H9 (cell line): ENCODE measurements at regions not wholly inside any gene's neighbourhood (a gene's known extent, or its start where the extent isn't known, plus 50 kb on each side); places are given as distances from the start of the nearest gene placed in this dataset.

Source experiments
- DNase-seq: peaks from one replicate; pipeline ENCODE4 v3.0.0-alpha.2; 2017
- H2AFZ ChIP-seq: one replicate; pipeline ENCODE4 v1.6.1; 2013; ENCODE audit warnings: mild to moderate bottlenecking, low read length, control low read depth, moderate library complexity
- H2AK5ac ChIP-seq: 2 replicates; pipeline ENCODE4 v1.6.1; 2013; ENCODE audit warnings: low read length, control low read depth, mixed read lengths; ENCODE audit not compliant: insufficient read length
- H2BK120ac ChIP-seq: one replicate; pipeline ENCODE4 v1.6.1; 2013; ENCODE audit warnings: low read depth, mild to moderate bottlenecking, low read length, control low read depth, inconsistent platforms; ENCODE audit not compliant: poor library complexity, severe bottlenecking
- H2BK12ac ChIP-seq: 2 replicates; pipeline ENCODE4 v1.6.1; 2013; ENCODE audit warnings: low read length, control low read depth, mixed read lengths, low read depth; ENCODE audit not compliant: insufficient read length
- H2BK15ac ChIP-seq: 2 replicates; pipeline ENCODE4 v1.6.1; 2013; ENCODE audit warnings: low read depth, low read length, control low read depth
- H2BK20ac ChIP-seq: one replicate; pipeline ENCODE4 v1.6.1; 2013; ENCODE audit warnings: low read depth, mild to moderate bottlenecking, low read length, control low read depth, inconsistent platforms; ENCODE audit not compliant: poor library complexity, severe bottlenecking
- H2BK5ac ChIP-seq: 2 replicates; pipeline ENCODE4 v1.6.1; 2013; ENCODE audit warnings: low read length, control low read depth, mixed read lengths; ENCODE audit not compliant: insufficient read length
- H3K14ac ChIP-seq: 2 replicates; pipeline ENCODE4 v1.6.1; 2013; ENCODE audit warnings: low read length, control low read depth; ENCODE audit not compliant: insufficient read depth
- H3K18ac ChIP-seq: 2 replicates; pipeline ENCODE4 v1.6.1; 2013; ENCODE audit warnings: low read depth, mild to moderate bottlenecking, mixed read lengths, low read length, control low read depth; ENCODE audit not compliant: insufficient read length
- H3K23ac ChIP-seq: 2 replicates; pipeline ENCODE4 v1.6.1; 2013; ENCODE audit warnings: low read length, control low read depth, mixed read lengths, low read depth; ENCODE audit not compliant: insufficient read length
- H3K23me2 ChIP-seq: 2 replicates; pipeline ENCODE4 v1.6.1; 2013; ENCODE audit warnings: low read depth, mild to moderate bottlenecking, mixed read lengths, low read length, control low read depth; ENCODE audit not compliant: insufficient read length, poor library complexity, severe bottlenecking
- H3K27ac ChIP-seq: 2 replicates; pipeline ENCODE4 v1.5.1; 2013; ENCODE audit warnings: low read length, control low read depth, mixed read lengths, low read depth; ENCODE audit not compliant: insufficient read length
- H3K27me3 ChIP-seq: 2 replicates; pipeline ENCODE4 v1.6.1; 2013; ENCODE audit warnings: low read length, control low read depth, inconsistent platforms; ENCODE audit not compliant: insufficient read depth
- H3K4ac ChIP-seq: 2 replicates; pipeline ENCODE4 v1.6.1; 2013; ENCODE audit warnings: low read depth, mild to moderate bottlenecking, control low read depth, inconsistent platforms, low read length, moderate library complexity
- H3K4me1 ChIP-seq: 2 replicates; pipeline ENCODE4 v1.6.1; 2013; ENCODE audit warnings: low read length, control low read depth, inconsistent platforms; ENCODE audit not compliant: insufficient read depth
- H3K4me2 ChIP-seq: 2 replicates; pipeline ENCODE4 v1.6.1; 2013; ENCODE audit warnings: low read length, control low read depth, mixed read lengths; ENCODE audit not compliant: insufficient read length, insufficient read depth
- H3K56ac ChIP-seq: 2 replicates; pipeline ENCODE4 v1.6.1; 2013; ENCODE audit warnings: low read depth, mild to moderate bottlenecking, mixed read lengths, low read length, control low read depth; ENCODE audit not compliant: insufficient read length
- H3K79me1 ChIP-seq: 2 replicates; pipeline ENCODE4 v1.6.1; 2013; ENCODE audit warnings: low read depth, mild to moderate bottlenecking, moderate library complexity, low read length, control low read depth, inconsistent platforms; ENCODE audit not compliant: insufficient read depth, poor library complexity, severe bottlenecking
- H3K79me2 ChIP-seq: 2 replicates; pipeline ENCODE4 v1.6.1; 2013; ENCODE audit warnings: low read length, control low read depth, inconsistent platforms; ENCODE audit not compliant: insufficient read depth
- H3K9ac ChIP-seq: 2 replicates; pipeline ENCODE4 v1.6.1; 2013; ENCODE audit warnings: low read length, control low read depth, mixed read lengths; ENCODE audit not compliant: insufficient read length; ENCODE audit errors: extremely low read depth
- H3K9me3 ChIP-seq: one replicate; pipeline ENCODE4 v1.6.1; 2013; ENCODE audit warnings: low read depth, low read length, inconsistent platforms; ENCODE audit not compliant: control insufficient read depth
- H3T11ph ChIP-seq: one replicate; pipeline ENCODE4 v1.6.1; 2013; ENCODE audit warnings: mild to moderate bottlenecking, low read length, control low read depth, inconsistent platforms
- H4K20me1 ChIP-seq: one replicate; pipeline ENCODE4 v1.6.1; 2013; ENCODE audit not compliant: control insufficient read depth, insufficient read length, insufficient read depth
- H4K5ac ChIP-seq: 2 replicates; pipeline ENCODE4 v1.6.1; 2013; ENCODE audit warnings: low read depth, mild to moderate bottlenecking, mixed read lengths, low read length, control low read depth; ENCODE audit not compliant: insufficient read length
- H4K8ac ChIP-seq: replicated peaks from 2 replicates; pipeline ENCODE4 v1.6.1; 2013; ENCODE audit warnings: low read length, control low read depth, mixed read lengths, low read depth; ENCODE audit not compliant: insufficient read length
- H4K91ac ChIP-seq: 2 replicates; pipeline ENCODE4 v1.6.1; 2013; ENCODE audit warnings: low read depth, mild to moderate bottlenecking, moderate library complexity, mixed read lengths, low read length, control low read depth; ENCODE audit not compliant: insufficient read length
- H3K27ac Mint-ChIP-seq, 3 experiments: 2 replicates in 2 of 3; 3 replicates in 1 of 3; pipeline ENCODE4 v1.8.0; 2020 to 2021; ENCODE audit warnings: mixed read lengths in 3 of 3, mild to moderate bottlenecking in 1 of 3, moderate library complexity in 1 of 3
- H3K27me3 Mint-ChIP-seq: 2 replicates; pipeline ENCODE4 v1.8.0; 2021; ENCODE audit warnings: low read depth, mild to moderate bottlenecking, moderate library complexity, mixed read lengths
- H3K36me3 Mint-ChIP-seq, 3 experiments: 2 replicates in 2 of 3; 3 replicates in 1 of 3; pipeline ENCODE4 v1.8.0; 2020 to 2021; ENCODE audit warnings: low read depth in 3 of 3, mixed read lengths in 3 of 3; ENCODE audit not compliant: insufficient read depth in 1 of 3
- H3K4me1 Mint-ChIP-seq, 2 experiments: 2 replicates each; pipeline ENCODE4 v1.8.0; 2020; ENCODE audit warnings: mixed read lengths in 2 of 2
- H3K4me3 Mint-ChIP-seq, 2 experiments: 2 replicates in 1 of 2; 3 replicates in 1 of 2; pipeline ENCODE4 v1.8.0; 2020 to 2021; ENCODE audit warnings: mild to moderate bottlenecking in 2 of 2, mixed read lengths in 2 of 2, moderate library complexity in 1 of 2
- H3K9me3 Mint-ChIP-seq, 2 experiments: 2 replicates in 1 of 2; 3 replicates in 1 of 2; pipeline ENCODE4 v1.8.0; 2020; ENCODE audit warnings: mild to moderate bottlenecking in 2 of 2, mixed read lengths in 2 of 2, moderate library complexity in 1 of 2
- WGBS: extraction: QIAGEN DNeasy Blood & Tissue Kit; methylation state at CpG from one replicate; pipeline ENCODE4 v1.1.7; 2013; ENCODE audit warnings: missing lambda C conversion rate, low lambda C conversion rate, mixed read lengths; ENCODE audit not compliant: insufficient read length; ENCODE audit errors: extremely low coverage; 5-methylcytosine and 5-hydroxymethylcytosine counted together
- TF ChIP-seq, protein P1 (sequence below): fragments of 200-600 bp; sonication (generic); conservative IDR thresholded peaks from 3 replicates; pipeline ENCODE4 v1.8.0; 2021; ENCODE audit warnings: antibody characterized with exemption, mild to moderate bottlenecking

- H3K27ac Mint-ChIP-seq = no peak overlapping the region
- TF ChIP-seq, protein P1, sequence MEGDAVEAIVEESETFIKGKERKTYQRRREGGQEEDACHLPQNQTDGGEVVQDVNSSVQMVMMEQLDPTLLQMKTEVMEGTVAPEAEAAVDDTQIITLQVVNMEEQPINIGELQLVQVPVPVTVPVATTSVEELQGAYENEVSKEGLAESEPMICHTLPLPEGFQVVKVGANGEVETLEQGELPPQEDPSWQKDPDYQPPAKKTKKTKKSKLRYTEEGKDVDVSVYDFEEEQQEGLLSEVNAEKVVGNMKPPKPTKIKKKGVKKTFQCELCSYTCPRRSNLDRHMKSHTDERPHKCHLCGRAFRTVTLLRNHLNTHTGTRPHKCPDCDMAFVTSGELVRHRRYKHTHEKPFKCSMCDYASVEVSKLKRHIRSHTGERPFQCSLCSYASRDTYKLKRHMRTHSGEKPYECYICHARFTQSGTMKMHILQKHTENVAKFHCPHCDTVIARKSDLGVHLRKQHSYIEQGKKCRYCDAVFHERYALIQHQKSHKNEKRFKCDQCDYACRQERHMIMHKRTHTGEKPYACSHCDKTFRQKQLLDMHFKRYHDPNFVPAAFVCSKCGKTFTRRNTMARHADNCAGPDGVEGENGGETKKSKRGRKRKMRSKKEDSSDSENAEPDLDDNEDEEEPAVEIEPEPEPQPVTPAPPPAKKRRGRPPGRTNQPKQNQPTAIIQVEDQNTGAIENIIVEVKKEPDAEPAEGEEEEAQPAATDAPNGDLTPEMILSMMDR = no peak
- H2BK5ac ChIP-seq = no peak overlapping the region
- no peak overlapping the region for H2AK5ac ChIP-seq
- H4K91ac ChIP-seq = no peak overlapping the region
- no peak overlapping the region for H3K56ac ChIP-seq
- WGBS = no CpG with 5 or more reads among the region's 2 CpGs
- H3K9me3 ChIP-seq = no peaks in the 10 kb centered on the region
- no peak overlapping the region for H3K23ac ChIP-seq
- no peak overlapping the region for H2BK20ac ChIP-seq
- peaks cover 0 to 4% of the 10 kb centered on the region in 2 experiments; a peak in 2 of 4 replicates for H3K4me1 Mint-ChIP-seq
- H3K9ac ChIP-seq = no peak overlapping the region
- H3K4me3 Mint-ChIP-seq = no peak overlapping the region
- no peaks in the 10 kb centered on the region; a peak in 1 of 5 replicates for H3K9me3 Mint-ChIP-seq
- no peak overlapping the region for H3K4me2 ChIP-seq
- H4K20me1 ChIP-seq = no peaks in the 10 kb centered on the region
- H3K27me3 Mint-ChIP-seq = no peaks in the 10 kb centered on the region
- no peak overlapping the region for H2BK120ac ChIP-seq
- no peak for DNase-seq
- no peaks in the 10 kb centered on the region for H3K4me1 ChIP-seq
- no peak overlapping the region for H2AFZ ChIP-seq
- no peaks in the 10 kb centered on the region for H3K79me1 ChIP-seq
- H2BK12ac ChIP-seq = no peak overlapping the region
- H3K23me2 ChIP-seq = no peaks in the 10 kb centered on the region
- H3K14ac ChIP-seq = no peak overlapping the region
- no peak overlapping the region for H2BK15ac ChIP-seq
- no peaks in the 10 kb centered on the region for H3K36me3 Mint-ChIP-seq
- H3K4ac ChIP-seq = no peak overlapping the region
- H3T11ph ChIP-seq = no peak overlapping the region
- H4K8ac ChIP-seq = no peak overlapping the region
- no peak overlapping the region for H3K18ac ChIP-seq
- no peak overlapping the region for H3K27ac ChIP-seq
- no peaks in the 10 kb centered on the region for H3K79me2 ChIP-seq
- no peak overlapping the region for H4K5ac ChIP-seq
- H3K27me3 ChIP-seq = no peaks in the 10 kb centered on the region
Measured at GRCh38 chr14:83441801-83442200, 1908.1 kb upstream of the SEL1L start.
